Activated CD4-positive, alpha-beta T cell treated with anti-CD3 and anti-CD28 coated beads for 4 hours (primary cell): ENCODE measurements at regions not wholly inside any gene's neighbourhood (a gene's known extent, or its start where the extent isn't known, plus 50 kb on each side); places are given as distances from the start of the nearest gene placed in this dataset.
"Not testable (repeated sequence)": the region's sequence is repeated elsewhere in the genome, so short reads cannot be mapped to it uniquely, and the experiment has no call there.

Experiments used
- DNase-seq, 2 donors: peaks; one replicate each; pipeline ENCODE4 v3.0.0-alpha.2; 2020

DNA sequence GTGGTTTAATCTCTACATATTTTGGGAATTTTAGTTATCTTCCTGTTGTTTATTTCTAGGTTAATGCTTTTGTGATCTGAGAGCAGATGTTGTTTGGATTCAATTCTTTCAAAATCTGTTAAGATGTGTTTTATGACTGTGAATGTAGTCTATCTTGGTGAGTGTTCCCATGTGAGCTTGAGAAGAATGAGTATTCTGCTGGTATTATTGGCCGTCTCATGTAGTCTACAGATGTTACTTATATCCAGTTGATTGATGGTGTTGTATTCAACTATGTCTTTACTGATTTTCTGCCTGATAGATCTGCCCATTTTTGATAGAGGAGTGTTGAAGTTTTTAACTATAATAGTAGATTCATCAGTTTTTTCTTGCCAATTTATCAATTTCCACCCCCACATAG is 141.4 kb upstream of the FOXP2 start:
- DNase-seq: no peak

DNA sequence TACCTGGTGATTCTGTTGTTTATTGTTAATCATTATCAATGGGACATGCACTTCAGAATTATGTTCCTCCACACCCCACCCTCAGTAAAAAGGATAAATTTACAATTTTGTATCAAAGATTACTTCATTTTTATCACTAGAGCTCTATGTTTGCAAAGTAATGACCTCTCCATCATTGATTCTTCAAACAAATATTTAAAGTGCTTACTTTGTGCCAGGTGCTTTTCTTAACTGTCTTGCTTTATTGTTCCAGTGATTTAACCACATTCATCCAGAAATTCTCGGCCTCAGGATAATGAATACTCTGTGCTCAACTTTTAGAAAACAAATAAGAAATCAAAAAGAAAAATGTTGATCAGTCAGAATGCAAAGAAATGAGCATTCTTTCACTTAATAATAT is 144.9 kb upstream of the FOXP2 start:
- no peak for DNase-seq

DNA sequence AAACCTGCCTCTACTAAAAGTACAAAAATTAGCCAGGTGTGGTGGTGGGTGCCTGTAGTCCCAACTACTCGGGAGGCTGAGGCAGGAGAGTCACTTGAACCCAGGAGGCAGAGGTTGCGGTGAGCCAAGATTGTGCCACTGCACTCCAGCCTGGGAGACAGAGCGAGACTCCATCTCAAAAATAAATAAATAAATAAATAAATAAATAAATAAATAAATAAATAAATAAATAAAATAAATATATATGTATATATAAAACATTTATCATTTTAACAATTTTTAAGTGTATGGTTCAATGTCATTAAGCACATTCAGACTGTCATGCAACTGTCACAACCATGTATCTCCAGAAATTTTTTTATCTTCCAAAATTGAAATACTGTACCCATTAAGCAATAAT is 147.1 kb upstream of the FOXP2 start:
- not testable (repeated sequence) for DNase-seq

DNA sequence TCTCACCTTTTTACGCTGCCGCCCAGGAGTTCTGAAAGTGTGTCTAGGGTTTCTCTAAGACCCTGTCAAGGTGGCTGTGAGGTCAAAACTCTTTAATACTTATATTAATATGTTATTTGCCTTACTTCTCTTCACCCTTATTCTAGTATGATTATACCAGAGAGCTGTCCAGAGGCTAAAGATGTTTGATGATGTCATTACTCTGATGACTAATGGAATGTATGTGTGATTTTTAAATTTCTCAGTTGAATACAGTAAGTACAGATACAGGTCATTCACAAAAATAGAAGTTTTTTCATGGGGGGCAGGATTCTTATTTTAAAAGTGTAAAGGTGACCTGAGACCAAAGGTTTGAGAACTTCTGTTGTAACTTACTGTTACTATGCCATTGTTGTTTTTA is 150.6 kb upstream of the FOXP2 start:
- DNase-seq: no peak

DNA sequence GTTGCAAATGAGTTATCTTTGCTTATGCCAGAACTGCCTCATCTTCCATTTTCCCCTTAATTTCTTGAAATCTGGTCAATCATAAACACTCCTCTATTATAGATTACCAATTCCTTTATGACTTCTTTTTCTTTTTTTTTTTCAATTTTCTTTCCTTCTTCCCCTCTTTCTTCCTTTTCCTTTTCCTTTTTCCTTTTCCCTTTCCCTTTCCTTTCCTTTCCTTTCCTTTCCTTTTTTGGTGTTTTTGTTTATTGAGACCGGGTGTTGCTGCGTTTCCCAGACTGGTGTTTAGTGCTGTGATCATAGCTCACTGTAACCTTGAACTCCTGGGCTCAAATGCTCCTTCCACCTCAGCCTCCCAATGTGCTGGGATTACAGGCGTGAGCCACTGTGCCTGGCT is 151.4 kb upstream of the FOXP2 start:
- DNase-seq: no peak

DNA sequence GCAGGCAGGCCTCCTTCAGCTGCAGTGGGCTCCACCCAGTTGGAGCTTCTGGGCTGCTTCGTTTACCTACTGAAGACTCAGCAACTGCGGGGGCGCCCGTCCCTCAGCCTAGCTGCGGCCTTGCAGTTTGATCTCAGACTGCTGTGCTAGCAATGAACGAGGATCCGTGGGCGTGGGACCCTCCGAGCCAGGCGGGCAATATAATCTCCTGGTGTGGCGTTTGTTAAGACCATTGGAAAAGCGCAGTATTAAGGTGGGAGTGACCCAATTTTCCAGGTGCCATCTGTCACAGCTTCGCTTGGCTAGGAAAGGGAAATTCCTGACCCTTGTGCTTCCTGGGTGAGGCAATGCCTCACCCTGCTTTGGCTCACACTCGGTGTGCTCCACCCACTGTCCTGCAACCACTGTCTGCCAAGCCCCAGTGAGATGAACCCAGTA is 159.2 kb upstream of the FOXP2 start:
- no peak for DNase-seq

DNA sequence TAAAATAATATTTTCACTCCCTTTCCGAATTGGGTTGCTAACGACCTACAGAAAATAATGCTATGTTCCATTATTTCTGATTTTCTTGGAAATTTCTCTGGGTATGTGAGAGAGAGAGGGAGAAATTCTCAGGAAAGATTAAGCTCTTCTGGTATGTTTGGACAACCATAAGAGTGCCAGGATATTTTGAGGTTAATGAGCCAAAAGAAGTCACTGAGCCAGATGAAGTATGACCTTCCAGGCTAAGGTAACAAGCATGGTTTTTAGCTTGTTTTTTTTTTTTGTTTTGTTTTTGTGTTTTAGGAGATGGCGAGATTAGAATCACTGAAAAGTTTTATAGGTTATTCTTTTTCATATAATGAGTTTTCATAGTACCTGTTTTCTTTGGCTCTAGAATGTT is 171.0 kb upstream of the FOXP2 start:
- no peak for DNase-seq

DNA sequence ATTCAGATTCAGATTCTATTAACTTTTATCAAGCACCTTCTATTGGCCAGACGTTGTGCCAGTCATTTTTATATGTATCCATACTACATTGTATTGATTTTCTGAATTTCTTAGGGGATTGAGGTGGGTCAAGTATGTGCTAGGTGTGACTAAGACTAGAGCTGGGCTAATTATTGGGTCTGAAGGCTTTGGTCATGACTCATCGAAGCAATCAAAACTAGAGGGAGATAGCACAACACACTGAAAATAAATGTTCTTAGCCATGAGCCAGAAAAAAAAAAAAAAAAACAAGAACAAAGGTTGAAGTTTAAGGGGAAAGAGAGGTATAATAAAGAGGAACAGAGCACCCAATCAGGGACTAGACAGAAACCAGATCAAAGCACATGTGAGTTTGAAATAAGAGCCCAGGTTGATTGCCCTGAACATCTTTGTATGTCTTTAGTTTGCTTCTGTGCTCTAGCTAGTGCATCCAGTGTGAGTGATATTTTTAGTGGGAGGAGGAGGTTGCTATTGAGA is 171.6 kb upstream of the FOXP2 start:
- DNase-seq: no peak

DNA sequence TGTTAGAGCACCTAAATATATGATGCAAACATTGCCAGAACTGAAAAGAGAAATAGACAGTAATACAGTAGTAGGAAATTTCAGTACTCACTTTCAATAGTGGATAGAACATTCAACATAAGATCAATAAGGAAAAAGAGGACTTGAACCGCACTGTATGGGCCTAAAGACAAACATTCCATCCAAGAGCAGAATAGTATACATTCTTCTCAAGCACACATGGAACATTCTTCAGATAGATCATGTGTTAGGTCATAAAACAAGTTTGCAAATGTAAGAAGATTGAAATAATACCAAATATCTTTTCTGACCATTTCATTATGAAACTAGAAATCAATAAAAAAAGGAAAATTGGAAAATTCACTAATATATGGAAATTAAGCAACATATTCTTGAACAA is 185.4 kb upstream of the FOXP2 start:
- DNase-seq: no peak

DNA sequence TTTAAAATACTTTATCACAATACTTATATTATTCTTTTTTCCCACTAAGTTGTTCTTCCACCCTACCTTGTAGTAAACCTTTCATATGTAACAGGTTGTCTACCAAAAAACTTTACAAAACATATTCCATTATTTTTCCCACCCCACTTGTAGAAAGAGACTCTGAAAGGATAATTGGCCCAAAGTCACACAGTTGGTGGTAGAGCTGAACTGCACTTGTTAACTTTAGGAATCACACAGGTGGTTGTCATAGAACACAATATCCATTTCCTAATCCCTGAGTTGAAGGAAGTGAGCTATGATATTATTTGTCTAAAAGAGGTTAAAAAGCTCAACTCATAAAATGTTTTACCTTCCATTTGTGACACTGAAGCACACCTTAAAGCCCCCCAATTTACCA is 188.8 kb upstream of the FOXP2 start:
- no peak for DNase-seq

DNA sequence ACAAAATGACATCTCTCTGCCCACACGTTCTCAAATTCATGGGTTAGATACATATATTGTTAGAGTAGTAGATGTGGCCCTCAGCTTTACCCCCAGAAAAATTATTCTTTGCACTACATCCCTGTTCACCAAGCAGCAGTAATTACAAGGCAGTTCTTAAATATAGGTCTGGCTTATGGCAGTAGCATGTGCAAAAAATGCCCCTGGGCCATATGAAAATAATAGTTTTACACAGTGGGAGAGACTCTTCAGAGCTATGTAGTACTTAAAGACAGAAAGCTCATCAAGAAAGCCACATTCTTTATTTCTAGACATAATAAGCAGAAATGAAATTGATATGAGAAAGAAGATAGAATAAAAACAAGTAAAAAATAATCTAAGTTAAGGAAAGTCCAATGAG is 196.3 kb upstream of the FOXP2 start:
- DNase-seq: no peak

DNA sequence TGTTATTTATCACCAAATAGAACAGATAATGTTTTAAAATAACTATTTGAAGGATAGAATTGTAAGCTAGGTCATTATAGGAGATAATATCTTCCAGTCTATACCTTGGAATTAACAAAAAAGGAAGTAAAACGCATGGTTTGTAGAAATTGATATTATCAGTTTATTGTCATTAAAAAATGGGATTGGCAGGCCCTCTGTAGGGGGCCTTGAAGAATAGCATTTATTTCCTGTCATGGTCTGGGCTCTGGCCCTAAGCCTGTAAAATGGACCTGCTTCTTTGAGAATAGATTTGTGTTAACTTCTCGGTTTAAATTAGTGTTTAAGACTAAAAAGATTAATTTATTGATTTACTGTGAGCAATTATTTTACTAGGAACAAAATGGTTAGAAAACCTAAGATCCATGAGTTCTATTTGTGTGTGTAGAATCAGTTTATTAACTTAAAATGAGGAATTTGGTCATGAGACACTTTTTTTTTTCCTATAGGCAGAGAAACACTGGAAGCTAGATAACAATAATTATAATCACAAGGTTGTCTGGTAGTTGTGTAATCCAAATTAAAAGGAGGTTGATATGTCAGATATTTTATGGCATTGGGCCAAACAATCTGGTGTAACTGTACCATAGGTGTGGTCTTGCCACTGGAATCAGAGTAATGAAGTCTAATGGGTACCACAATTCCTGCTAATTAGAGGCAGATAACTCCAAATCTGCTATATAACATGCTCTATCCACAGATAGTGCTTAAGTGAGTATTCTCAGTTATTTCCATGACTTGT is 197.4 kb upstream of the FOXP2 start:
- no peak for DNase-seq

DNA sequence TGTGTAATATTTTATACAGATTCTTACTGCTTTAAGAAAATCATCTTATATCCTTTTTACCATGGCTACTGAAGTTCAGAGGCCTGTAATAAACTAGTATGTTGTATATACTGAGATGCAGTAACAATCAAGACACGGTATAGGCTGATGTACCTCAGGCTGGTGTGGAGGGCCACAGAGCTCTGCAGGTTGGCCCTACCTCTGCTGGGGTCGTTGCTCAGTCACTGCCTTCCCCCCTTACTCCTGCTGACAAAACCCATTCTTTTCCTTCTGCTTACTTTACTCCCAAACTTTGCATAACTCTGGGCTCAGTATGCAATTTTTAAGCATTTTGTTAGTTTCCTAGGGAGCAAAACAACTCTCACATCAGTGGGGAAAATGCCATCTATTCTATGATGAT is 200.1 kb upstream of the FOXP2 start:
- no peak for DNase-seq

DNA sequence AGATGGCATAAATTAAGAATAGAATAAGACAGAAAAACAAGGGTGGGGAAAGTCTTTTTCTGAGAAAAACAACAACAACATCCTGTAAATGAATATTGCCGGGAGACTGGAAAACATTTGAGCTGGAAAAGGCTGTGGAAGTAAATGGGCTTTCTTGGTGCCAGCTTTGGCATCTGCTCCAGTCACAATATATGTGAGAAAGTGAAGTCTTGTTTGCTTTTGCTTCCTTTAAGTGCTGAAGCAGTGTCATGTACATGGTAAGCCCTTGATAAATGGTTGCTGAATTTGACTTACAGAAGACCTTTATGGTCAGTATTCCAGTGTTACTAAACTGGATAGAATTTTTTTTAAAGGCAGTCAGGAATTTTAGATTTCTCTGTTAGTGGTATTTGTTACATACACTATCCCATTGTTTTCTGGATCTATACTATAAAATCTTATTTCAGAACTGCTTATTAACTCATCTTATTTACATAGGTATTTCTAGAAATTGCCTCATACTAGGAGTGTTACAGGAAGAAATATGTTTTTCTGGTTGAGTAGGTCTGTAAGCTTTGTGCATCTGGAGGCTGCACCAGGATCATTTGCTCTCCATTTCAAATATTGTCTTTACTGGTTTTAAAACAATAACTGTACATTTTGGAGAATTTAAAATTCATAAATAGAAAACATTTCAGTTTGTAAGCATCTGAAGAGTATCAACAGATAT is 201.7 kb upstream of the FOXP2 start:
- DNase-seq: no peak

DNA sequence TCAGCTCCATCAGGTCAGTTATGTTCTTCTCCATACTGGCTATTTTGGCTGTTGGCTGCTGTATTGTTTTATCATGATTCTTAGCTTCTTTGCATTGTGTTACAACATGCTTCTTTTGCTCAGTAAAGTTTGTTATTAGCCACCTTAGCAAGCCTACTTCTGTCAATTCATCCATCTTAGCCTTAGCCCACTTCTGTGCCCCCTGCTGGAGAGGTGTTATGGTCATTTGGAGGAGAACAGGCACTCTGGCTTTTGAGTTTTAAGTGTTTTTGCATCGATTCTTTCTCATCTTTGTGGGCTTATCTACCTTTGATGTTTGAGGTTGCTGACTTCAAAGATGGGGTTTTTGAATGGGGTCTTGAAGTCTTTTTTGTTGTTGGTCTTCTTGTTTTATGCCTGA is 204.6 kb upstream of the FOXP2 start:
- DNase-seq: no peak

DNA sequence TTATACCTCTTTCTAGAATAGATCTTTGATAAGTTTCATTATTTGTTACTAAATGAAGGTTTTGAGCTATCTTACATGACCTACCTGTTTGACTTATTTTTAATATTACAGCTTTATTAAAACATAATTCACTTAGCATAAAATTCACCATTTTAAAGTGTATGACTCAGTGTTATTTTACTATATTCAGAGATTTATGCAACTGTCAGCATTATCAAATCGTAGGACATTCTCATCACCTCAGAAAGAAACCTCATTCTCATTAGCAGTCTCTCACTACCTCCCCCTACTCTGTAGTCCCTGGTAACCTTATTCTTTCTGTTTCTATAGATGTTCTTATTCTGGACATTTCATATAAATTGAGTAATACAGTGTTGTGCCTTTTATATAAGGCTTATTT is 207.9 kb upstream of the FOXP2 start:
- DNase-seq: no peak

DNA sequence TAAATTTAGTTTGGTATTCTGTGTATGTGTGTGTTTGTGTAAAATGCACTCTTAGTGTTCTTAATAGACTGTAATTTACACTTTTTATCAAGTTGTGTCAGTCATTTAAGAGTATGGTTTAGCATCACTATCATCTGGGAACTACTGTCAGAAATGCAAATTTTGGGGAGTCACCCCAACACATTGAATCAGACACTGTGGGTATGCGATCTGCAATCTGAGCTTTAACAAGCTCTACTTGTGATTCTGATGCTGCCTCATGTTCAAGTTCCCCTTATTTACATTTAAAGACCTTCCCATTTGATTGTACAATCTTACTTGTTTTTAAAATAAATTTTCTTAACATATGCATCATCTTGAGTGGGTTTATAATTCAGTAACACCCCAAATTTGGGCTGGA is 218.1 kb upstream of the FOXP2 start:
- no peak for DNase-seq

DNA sequence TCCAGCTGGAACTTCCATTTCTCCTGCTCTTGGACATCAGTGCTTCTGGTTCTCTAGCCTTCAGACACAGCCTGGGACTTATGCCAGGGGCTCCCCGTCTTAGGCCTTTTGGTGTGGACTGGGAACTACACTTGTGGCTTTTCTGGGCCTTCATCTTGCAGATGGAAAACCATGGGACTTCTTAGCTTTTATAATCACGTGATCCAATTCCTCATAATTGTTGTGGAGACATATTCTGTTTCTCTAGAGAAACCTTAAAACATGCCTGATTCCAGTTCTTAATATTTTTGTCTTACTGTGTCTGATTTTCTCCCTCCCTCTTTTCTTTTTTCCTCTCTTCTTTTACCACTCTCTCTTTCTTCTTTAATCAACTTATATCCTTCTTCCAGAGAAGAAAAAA is 224.2 kb upstream of the FOXP2 start:
- no peak for DNase-seq

DNA sequence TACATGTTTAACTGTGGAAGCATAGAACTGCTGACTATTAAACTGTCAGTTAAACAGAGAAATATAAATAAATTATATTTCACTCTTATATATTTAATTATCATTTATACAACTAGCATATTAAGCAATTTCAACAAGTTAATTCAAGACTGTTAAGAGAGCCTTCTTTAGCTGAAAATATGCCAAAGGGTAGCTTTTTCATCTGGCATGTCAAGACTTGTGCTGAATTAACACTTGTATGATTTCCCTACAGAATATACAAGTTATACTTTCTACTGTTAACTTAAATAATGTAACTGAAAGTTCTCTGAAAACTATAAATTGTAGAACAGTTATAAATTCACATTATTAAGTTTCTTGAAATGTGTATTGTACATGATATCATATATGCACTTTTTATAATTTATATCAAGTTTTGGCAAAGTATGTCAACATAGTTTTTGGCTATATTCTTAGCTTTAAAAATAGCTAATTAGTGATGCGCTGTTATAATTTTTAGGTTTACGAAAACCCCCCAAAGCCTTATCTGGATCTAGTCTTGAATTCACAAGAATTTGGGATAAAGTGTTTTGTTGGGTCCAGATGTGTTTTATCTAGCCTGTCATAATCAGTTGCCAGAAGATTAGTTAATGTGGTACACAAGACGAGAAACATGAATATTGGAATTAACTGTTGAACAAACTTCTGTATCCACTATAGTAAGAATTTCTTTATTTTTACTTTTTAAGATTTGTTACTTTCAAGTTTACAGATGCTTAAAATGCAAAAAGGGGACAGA is 231.1 kb upstream of the FOXP2 start:
- DNase-seq: no peak

DNA sequence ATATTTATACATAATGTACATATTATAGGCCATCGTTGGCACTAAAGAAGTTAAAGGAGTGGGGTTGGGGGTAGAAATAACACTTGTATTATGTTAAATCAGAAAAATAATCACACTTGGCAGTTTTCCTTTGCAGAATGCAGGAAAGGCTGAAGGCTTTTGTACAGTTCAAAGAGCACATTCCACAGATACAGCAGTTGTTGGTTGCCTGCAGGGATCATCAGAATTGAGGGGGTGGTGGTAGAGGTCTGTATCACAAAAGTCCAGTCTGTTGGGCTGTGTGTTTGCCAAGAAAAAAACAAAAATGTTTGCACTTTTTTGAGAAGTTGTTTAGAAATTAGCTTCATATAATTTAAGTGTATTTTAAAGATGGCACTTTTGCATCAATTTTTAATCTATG is 231.8 kb upstream of the FOXP2 start:
- DNase-seq: no peak

DNA sequence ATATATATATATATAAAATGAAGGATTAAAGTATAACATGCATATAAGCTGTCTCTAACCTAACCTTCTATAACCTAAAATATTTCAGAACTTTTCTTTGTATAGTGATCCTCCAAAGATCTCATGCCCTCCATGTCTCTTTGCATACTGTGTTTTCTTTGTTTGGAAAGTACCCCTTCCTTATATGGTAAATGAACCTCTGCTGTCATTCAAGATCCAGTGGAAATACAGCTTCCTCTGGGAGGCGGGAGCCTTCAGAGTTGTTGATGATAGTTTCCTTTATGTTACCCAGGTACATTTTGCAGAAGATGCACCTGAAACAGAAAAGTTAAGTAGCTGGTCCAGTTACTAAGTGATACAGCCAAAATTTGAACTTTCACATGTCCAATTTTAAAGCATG is 233.3 kb upstream of the FOXP2 start:
- DNase-seq: no peak

DNA sequence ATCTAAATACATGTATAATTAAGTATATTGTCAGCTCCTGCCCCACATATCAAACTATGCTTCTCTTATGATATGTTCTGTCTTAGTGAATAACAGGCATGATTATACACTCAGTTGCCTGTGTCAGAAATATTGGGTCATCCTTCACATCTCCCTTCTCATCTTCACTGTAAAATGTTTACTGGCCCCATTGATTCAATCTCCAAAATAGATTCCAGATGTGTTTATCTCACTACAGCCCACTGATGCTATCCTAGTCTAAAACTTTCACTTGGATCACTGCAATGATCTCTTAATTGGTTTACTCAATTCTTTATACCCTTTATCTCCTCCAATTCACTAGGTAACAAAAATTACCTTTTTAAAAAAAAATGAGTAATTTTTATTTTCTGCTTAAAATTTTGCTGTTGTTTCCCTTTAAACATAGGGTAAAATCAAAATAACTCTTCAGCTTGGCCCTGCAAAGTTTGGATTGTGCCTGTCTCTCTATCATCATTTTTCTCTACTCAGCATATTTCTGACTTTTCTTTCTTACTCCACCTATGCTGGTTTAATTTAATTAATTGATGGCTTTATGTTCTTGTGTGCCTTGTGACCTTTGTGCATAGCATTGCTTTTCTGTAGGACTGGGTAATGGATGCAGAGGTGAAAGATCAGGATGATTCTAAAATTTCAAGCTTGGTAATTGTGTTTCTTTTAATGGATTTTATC is 233.9 kb upstream of the FOXP2 start:
- DNase-seq: no peak

DNA sequence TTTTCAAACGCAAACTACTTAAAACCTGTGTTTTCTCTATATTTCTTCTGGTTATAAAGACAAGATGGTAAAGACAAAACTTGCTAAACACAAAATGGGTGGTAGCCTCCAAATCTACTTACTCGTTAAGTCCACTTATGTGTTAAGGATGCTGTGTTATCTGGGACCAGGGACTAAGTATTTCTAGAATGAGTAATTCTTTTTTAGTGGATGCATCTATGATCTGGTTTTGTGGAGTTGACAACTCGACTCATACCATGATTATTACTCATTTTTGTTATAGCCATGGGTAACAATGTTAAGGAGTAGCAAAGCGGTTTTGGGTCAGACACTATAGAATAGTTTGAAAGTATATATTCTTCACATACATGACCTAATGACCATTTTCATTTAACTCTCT is 239.5 kb upstream of the FOXP2 start:
- no peak for DNase-seq
